Right lobe of liver (tissue), 4 donors: ENCODE measurements at regions not wholly inside any gene's neighbourhood (a gene's known extent, or its start where the extent isn't known, plus 50 kb on each side); places are given as distances from the start of the nearest gene placed in this dataset.

Experiments
- POLR2A ChIP-seq: fragments of 450-650 bp; IDR thresholded peaks from one replicate; pipeline ENCODE4 v1.6.1; 2017; ENCODE audit warnings: antibody characterized with exemption, mild to moderate bottlenecking
- TF ChIP-seq, protein P1 (sequence below), 4 donors: fragments of 200-600 bp in 3 of 4; fragments of 450-650 bp in 1 of 4; IDR thresholded peaks; one replicate each; pipeline versions ENCODE4 v1.5.1 to v1.8.0; 2016 to 2022; ENCODE audit warnings: antibody characterized with exemption in 4 of 4, mild to moderate bottlenecking in 2 of 4
- donor health status: DM: no; HTN: no; CAD: no.
- donor health status: DM: no; HTN: no; CAD: no.
- donor health status: DM: no; HTN: yes; CAD: no.

DNA sequence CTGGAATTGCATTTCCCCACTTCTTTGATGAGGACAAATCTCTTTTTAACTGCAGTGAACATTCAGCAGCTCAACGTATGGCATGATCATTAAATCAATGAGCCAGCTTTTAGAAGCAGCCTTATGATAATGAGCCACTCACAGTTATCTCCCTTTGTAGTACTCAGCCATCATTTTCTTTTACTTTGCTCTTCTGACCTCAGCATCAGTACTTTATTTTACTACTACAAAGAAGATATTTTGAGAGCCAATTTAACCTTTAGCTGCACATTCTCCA, 250.0 kb upstream of the CLEC14A start:
- no peak for TF ChIP-seq POLR2A
- TF ChIP-seq, protein P1, sequence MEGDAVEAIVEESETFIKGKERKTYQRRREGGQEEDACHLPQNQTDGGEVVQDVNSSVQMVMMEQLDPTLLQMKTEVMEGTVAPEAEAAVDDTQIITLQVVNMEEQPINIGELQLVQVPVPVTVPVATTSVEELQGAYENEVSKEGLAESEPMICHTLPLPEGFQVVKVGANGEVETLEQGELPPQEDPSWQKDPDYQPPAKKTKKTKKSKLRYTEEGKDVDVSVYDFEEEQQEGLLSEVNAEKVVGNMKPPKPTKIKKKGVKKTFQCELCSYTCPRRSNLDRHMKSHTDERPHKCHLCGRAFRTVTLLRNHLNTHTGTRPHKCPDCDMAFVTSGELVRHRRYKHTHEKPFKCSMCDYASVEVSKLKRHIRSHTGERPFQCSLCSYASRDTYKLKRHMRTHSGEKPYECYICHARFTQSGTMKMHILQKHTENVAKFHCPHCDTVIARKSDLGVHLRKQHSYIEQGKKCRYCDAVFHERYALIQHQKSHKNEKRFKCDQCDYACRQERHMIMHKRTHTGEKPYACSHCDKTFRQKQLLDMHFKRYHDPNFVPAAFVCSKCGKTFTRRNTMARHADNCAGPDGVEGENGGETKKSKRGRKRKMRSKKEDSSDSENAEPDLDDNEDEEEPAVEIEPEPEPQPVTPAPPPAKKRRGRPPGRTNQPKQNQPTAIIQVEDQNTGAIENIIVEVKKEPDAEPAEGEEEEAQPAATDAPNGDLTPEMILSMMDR (IDR thresholded peaks at IDR 0.05), result no peak
